GM12892 (cell line): ENCODE measurements at regions not wholly inside any gene's neighbourhood (a gene's known extent, or its start where the extent isn't known, plus 50 kb on each side); places are given as distances from the start of the nearest gene placed in this dataset.

ENCODE experiments used
- POLR2A ChIP-seq: IDR thresholded peaks from 2 replicates; pipeline ENCODE4 v1.6.1; 2011; ENCODE audit warnings: low read depth, low read length, control low read depth
- POLR2AphosphoS5 ChIP-seq: IDR thresholded peaks from 2 replicates; pipeline ENCODE4 v1.6.1; 2011; ENCODE audit warnings: low read depth, low read length, control low read depth
- TAF1 ChIP-seq: IDR thresholded peaks from 2 replicates; pipeline ENCODE4 v1.6.1; 2011; ENCODE audit warnings: low read depth, mild to moderate bottlenecking, control low read depth, low read length, borderline replicate concordance

GRCh38 chr15:69954666-69955065 lies 143.1 kb downstream of the TLE3 start:
- no peak for TF ChIP-seq POLR2A
- no peak for TF ChIP-seq TAF1
- TF ChIP-seq POLR2AphosphoS5, result no peak
